HG03196 (cell line): ENCODE measurements at regions not wholly inside any gene's neighbourhood (a gene's known extent, or its start where the extent isn't known, plus 50 kb on each side); places are given as distances from the start of the nearest gene placed in this dataset.
"Not testable (repeated sequence)": the region's sequence is repeated elsewhere in the genome, so short reads cannot be mapped to it uniquely, and the experiment has no call there.

ENCODE experiments used
- ATAC-seq: cut with Tn5 transposase; IDR thresholded peaks from one replicate; pipeline ENCODE4 v1.9.1; 2021; ENCODE audit not compliant: unreplicated experiment

- ATAC-seq, result no peak
Measured at GRCh38 chr1:118828038-118828437, 160.1 kb downstream of the TBX15 start.

GRCh38 chr1:118827636-118828035, 160.5 kb downstream of the TBX15 start:
- no peak for ATAC-seq

GRCh38 chr1:118827207-118827606, 160.9 kb downstream of the TBX15 start:
- ATAC-seq, result no peak

- no peak for ATAC-seq
Measured at GRCh38 chr1:118826669-118827068, 161.5 kb downstream of the TBX15 start.

- ATAC-seq, result no peak
Measured at GRCh38 chr1:118825619-118826018, 162.5 kb downstream of the TBX15 start.

GRCh38 chr1:118821801-118822200, 166.3 kb downstream of the TBX15 start:
- ATAC-seq, result no peak

GRCh38 chr1:118820864-118821263, 167.3 kb downstream of the TBX15 start:
- no peak for ATAC-seq

GRCh38 chr1:118815909-118816308, 172.2 kb downstream of the TBX15 start:
- ATAC-seq, result no peak

GRCh38 chr1:118812555-118812954, 175.6 kb downstream of the TBX15 start:
- no peak for ATAC-seq

- no peak for ATAC-seq
Measured at GRCh38 chr1:118811156-118811555, 177.0 kb downstream of the TBX15 start.

GRCh38 chr1:118809586-118809985, 178.6 kb downstream of the TBX15 start:
- ATAC-seq, result no peak

GRCh38 chr1:118803128-118803527, 185.0 kb downstream of the TBX15 start:
- ATAC-seq, result not testable (repeated sequence)

- ATAC-seq, result no peak
Measured at GRCh38 chr1:118791094-118791691, 196.9 kb downstream of the TBX15 start.

- ATAC-seq, result no peak
Measured at GRCh38 chr1:118788463-118788862, 199.7 kb downstream of the TBX15 start.

- ATAC-seq, result no peak
Measured at GRCh38 chr1:118786454-118787155, 201.5 kb downstream of the TBX15 start.

- ATAC-seq, result no peak
Measured at GRCh38 chr1:118785246-118785645, 202.9 kb downstream of the TBX15 start.

- ATAC-seq, result no peak
Measured at GRCh38 chr1:118783095-118783758, 204.9 kb downstream of the TBX15 start.

- no peak for ATAC-seq
Measured at GRCh38 chr1:118773656-118774055, 214.5 kb downstream of the TBX15 start.

GRCh38 chr1:118767971-118768370, 220.2 kb downstream of the TBX15 start:
- no peak for ATAC-seq

- ATAC-seq, result no peak
Measured at GRCh38 chr1:118753976-118754375, 234.2 kb downstream of the TBX15 start.

- ATAC-seq, result no peak
Measured at GRCh38 chr1:118751166-118751565, 237.0 kb downstream of the TBX15 start.

GRCh38 chr1:118744420-118744819, 243.7 kb downstream of the TBX15 start:
- ATAC-seq, result no peak
